ENCODE measurements at regions not wholly inside any gene's neighbourhood (a gene's known extent, or its start where the extent isn't known, plus 50 kb on each side); places are given as distances from the start of the nearest gene placed in this dataset.

- 98% methylated on average over 2 of the region's 2 CpGs; no CpG with 5 or more reads in 1 of the 2 experiments for WGBS, 2 experiments (ENCODE audit: extremely low coverage in 1 of 2, insufficient coverage in 1 of 2, insufficient read length in 1 of 2, insufficient replicate concordance in 2 of 2, low coverage in 1 of 2, low lambda C conversion rate in 2 of 2, missing lambda C conversion rate in 1 of 2)
- Histone ChIP-seq H3K18ac (ENCODE audit: extremely low read depth, low read length) (no peak overlapping the region), H3K4ac (replicated peaks; ENCODE audit: insufficient read length, low read depth, low read length) (no peak overlapping the region), H3K4me3 (ENCODE audit: extremely low read depth in 1 of 4, insufficient read depth in 2 of 4, low read depth in 3 of 4, low read length in 4 of 4) (no peak overlapping the region), H4K91ac (replicated peaks; ENCODE audit: insufficient read length, low read length) (no peak overlapping the region), H2BK5ac (ENCODE audit: low read depth, low read length) (no peak overlapping the region), H2BK120ac (replicated peaks; ENCODE audit: low read depth, low read length) (no peak overlapping the region), H4K5ac (ENCODE audit: insufficient read length, low read depth, low read length) (no peak overlapping the region), H4K20me1 (replicated peaks in 1 of 2; ENCODE audit: control insufficient read depth in 1 of 2, insufficient read depth in 2 of 2, low read length in 2 of 2) (no peaks in the 10 kb centered on the region), H3K79me1 (ENCODE audit: low read depth, low read length) (no peaks in the 10 kb centered on the region), H3K56ac (replicated peaks; ENCODE audit: insufficient read length, low read depth, low read length) (no peak overlapping the region), H3K36me3 (ENCODE audit: control insufficient read depth in 2 of 4, insufficient read depth in 4 of 4, low read length in 3 of 4) (no peaks in the 10 kb centered on the region), H3K23ac (ENCODE audit: insufficient read length) (no peak overlapping the region), H3K4me2 (ENCODE audit: insufficient read depth in 1 of 2, low read depth in 2 of 2, low read length in 2 of 2) (no peak overlapping the region), H3K9me3 (ENCODE audit: insufficient read depth in 2 of 2, low read depth in 1 of 2, low read length in 1 of 2) (peaks cover 0 to 8% of the 10 kb centered on the region in 2 experiments; a peak in 2 of 4 replicates), H3K14ac (ENCODE audit: insufficient read length) (no peak overlapping the region), H3K27ac (ENCODE audit: low read depth, low read length) (no peak overlapping the region), H3K27me3 (replicated peaks in 1 of 4; ENCODE audit: control insufficient read depth in 3 of 4, extremely low read depth in 1 of 4, insufficient read depth in 3 of 4, low read length in 3 of 4) (no peaks in the 10 kb centered on the region), H3K79me2 (ENCODE audit: control insufficient read depth in 1 of 2, insufficient read depth in 2 of 2, low read length in 2 of 2) (no peaks in the 10 kb centered on the region), H4K8ac (ENCODE audit: extremely low read depth, insufficient read depth, low read length) (no peak overlapping the region), H2BK15ac (ENCODE audit: low read length) (no peak overlapping the region), H2BK20ac (ENCODE audit: low read length) (no peak overlapping the region), H2BK12ac (ENCODE audit: low read depth, low read length) (no peak overlapping the region), H2AK5ac (ENCODE audit: low read depth, low read length) (no peak overlapping the region), H2AFZ (ENCODE audit: low read length) (peak overlapping the region; percentile 39; the same call in 1 of the 2 replicates), H3K4me1 (replicated peaks in 1 of 4; ENCODE audit: control insufficient read depth in 3 of 4, insufficient read depth in 4 of 4, low read length in 3 of 4) (no peaks in the 10 kb centered on the region), H3K23me2 (ENCODE audit: low read depth, low read length) (no peaks in the 10 kb centered on the region; the same call in 1 of the 2 replicates), H3K9ac (replicated peaks in 1 of 4; ENCODE audit: extremely low read depth in 1 of 4, low read depth in 3 of 4, low read length in 3 of 4) (no peak overlapping the region)
- ChIA-PET CTCF (ENCODE audit: partially characterized antibody) (no interaction called here), POLR2A (ENCODE audit: partially characterized antibody) (no interaction called here)
- no peak for DNase-seq (ENCODE audit: low read depth in 1 of 2, low spot score in 2 of 2)
- FAIRE-seq: no peak
- TF ChIP-seq SUZ12 (IDR thresholded peaks at IDR 0.05; ENCODE audit: low read length) (no peak), EZH2 (IDR thresholded peaks at IDR 0.05; ENCODE audit: low read depth, low read length, severe bottlenecking) (no peak), POLR2AphosphoS5 (IDR thresholded peaks at IDR 0.05; ENCODE audit: low read depth, low read length) (no peak), GABPA (IDR thresholded peaks at IDR 0.05; ENCODE audit: borderline replicate concordance, insufficient read depth, low read length) (no peak), RAD21 (IDR thresholded peaks at IDR 0.05 in 1 of 2, conservative IDR thresholded peaks at IDR 0.05 in 1 of 2; ENCODE audit: low read depth in 2 of 2, low read length in 2 of 2) (no peak), JUND (IDR thresholded peaks at IDR 0.05; ENCODE audit: low read length) (no peak), FOSL1 (IDR thresholded peaks at IDR 0.05; ENCODE audit: insufficient read depth, low read depth, low read length) (no peak), BRCA1 (IDR thresholded peaks at IDR 0.05; ENCODE audit: low read depth, low read length) (no peak), ATF3 (IDR thresholded peaks at IDR 0.05; ENCODE audit: insufficient read depth, low read depth, low read length) (no peak), SP2 (IDR thresholded peaks at IDR 0.05; ENCODE audit: low read length) (no peak), BACH1 (IDR thresholded peaks at IDR 0.05; ENCODE audit: low read length) (no peak), SRF (IDR thresholded peaks at IDR 0.05; ENCODE audit: low read depth, low read length) (no peak), CHD2 (IDR thresholded peaks at IDR 0.05; ENCODE audit: low read length) (no peak)
Observed at GRCh38 chr11:81749245-81749644, 984.4 kb downstream of the FAM181B start.

Data from H1 (cell line).